Mesodermal cell (in vitro differentiated cells): ENCODE measurements at regions not wholly inside any gene's neighbourhood (a gene's known extent, or its start where the extent isn't known, plus 50 kb on each side); places are given as distances from the start of the nearest gene placed in this dataset.
"Not testable (repeated sequence)": the region's sequence is repeated elsewhere in the genome, so short reads cannot be mapped to it uniquely, and the experiment has no call there.

Experiments
- H3K27ac ChIP-seq: 2 replicates; pipeline ENCODE4 v1.7.0; 2013; ENCODE audit warnings: mild to moderate bottlenecking, low read depth, low read length, moderate library complexity; ENCODE audit not compliant: severe bottlenecking
- H3K36me3 ChIP-seq: 2 replicates; pipeline ENCODE4 v1.7.1; 2013; ENCODE audit warnings: mild to moderate bottlenecking, low read length, moderate library complexity; ENCODE audit not compliant: control insufficient read depth, insufficient read depth
- H3K4me1 ChIP-seq: one replicate; pipeline ENCODE4 v1.7.1; 2013; ENCODE audit warnings: mild to moderate bottlenecking, low read length; ENCODE audit not compliant: insufficient read depth, control insufficient read depth, poor library complexity, severe bottlenecking
- H3K4me3 ChIP-seq: 2 replicates; pipeline ENCODE4 v1.7.0; 2013; ENCODE audit warnings: low read length, control low read depth, mild to moderate bottlenecking; ENCODE audit not compliant: insufficient read depth, poor library complexity, severe bottlenecking; ENCODE audit errors: extremely low read depth
- H3K9me3 ChIP-seq: 2 replicates; pipeline ENCODE4 v1.7.1; 2013; ENCODE audit warnings: mild to moderate bottlenecking, low read length, moderate library complexity; ENCODE audit not compliant: control insufficient read depth
- WGBS, 2 experiments: methylation state at CpG; one replicate each; pipeline ENCODE4 v1.1.5; 2013; ENCODE audit warnings: missing lambda C conversion rate in 2 of 2; ENCODE audit not compliant: insufficient coverage in 2 of 2; 5-methylcytosine and 5-hydroxymethylcytosine counted together

- Histone ChIP-seq H3K27ac (no peak overlapping the region), H3K36me3 (no peaks in the 10 kb centered on the region), H3K4me3 (no peak overlapping the region), H3K9me3 (no peaks in the 10 kb centered on the region), H3K4me1 (no peaks in the 10 kb centered on the region)
- WGBS, 2 experiments, result no CpG with 5 or more reads among the region's 2 CpGs
These were observed 173.4 kb upstream of the FANCL start for GRCh38 chr2:58414506-58414905.

GRCh38 chr2:58410549-58410948, 169.4 kb upstream of the FANCL start:
- H3K4me3 ChIP-seq, result no peak overlapping the region
- no peak overlapping the region for H3K27ac ChIP-seq
- H3K9me3 ChIP-seq, result no peaks in the 10 kb centered on the region
- H3K36me3 ChIP-seq, result no peaks in the 10 kb centered on the region
- no peaks in the 10 kb centered on the region for H3K4me1 ChIP-seq
- WGBS, 2 experiments, result 82 to 83% methylated on average over 2 of the region's 2 CpGs

- Histone ChIP-seq H3K4me1 (no peaks in the 10 kb centered on the region), H3K9me3 (no peaks in the 10 kb centered on the region), H3K4me3 (no peak overlapping the region), H3K36me3 (no peaks in the 10 kb centered on the region), H3K27ac (no peak overlapping the region)
- 96% methylated on average over 3 of the region's 4 CpGs; no CpG with 5 or more reads in 1 of the 2 experiments for WGBS, 2 experiments
These were observed 166.4 kb upstream of the FANCL start for GRCh38 chr2:58407487-58407886.

GRCh38 chr2:58405341-58405740, 164.2 kb upstream of the FANCL start:
- H3K27ac ChIP-seq, result no peak overlapping the region
- no peaks in the 10 kb centered on the region for H3K36me3 ChIP-seq
- H3K9me3 ChIP-seq, result no peaks in the 10 kb centered on the region
- WGBS, 2 experiments, result no CpG with 5 or more reads among the region's 1 CpG
- no peaks in the 10 kb centered on the region for H3K4me1 ChIP-seq
- H3K4me3 ChIP-seq, result no peak overlapping the region

GRCh38 chr2:58401936-58402335, 160.8 kb upstream of the FANCL start:
- H3K36me3 ChIP-seq, result no peaks in the 10 kb centered on the region
- no peak overlapping the region for H3K4me3 ChIP-seq
- no peaks in the 10 kb centered on the region for H3K4me1 ChIP-seq
- no CpG with 5 or more reads among the region's 2 CpGs for WGBS, 2 experiments
- H3K27ac ChIP-seq, result no peak overlapping the region
- H3K9me3 ChIP-seq, result no peaks in the 10 kb centered on the region

GRCh38 chr2:58398406-58398805, 157.3 kb upstream of the FANCL start:
- no peaks in the 10 kb centered on the region for H3K36me3 ChIP-seq
- H3K9me3 ChIP-seq, result no peaks in the 10 kb centered on the region
- H3K4me1 ChIP-seq, result no peaks in the 10 kb centered on the region
- H3K4me3 ChIP-seq, result no peak overlapping the region
- no peak overlapping the region for H3K27ac ChIP-seq

- Histone ChIP-seq H3K4me1 (no peaks in the 10 kb centered on the region), H3K9me3 (no peaks in the 10 kb centered on the region), H3K4me3 (no peak overlapping the region), H3K27ac (no peak overlapping the region), H3K36me3 (no peaks in the 10 kb centered on the region)
- 92 to 100% methylated on average over 1 of the region's 1 CpG for WGBS, 2 experiments
These were observed 146.6 kb upstream of the FANCL start for GRCh38 chr2:58387701-58388100.

- not testable (repeated sequence) for H3K36me3 ChIP-seq, H3K4me3 ChIP-seq, H3K9me3 ChIP-seq, H3K4me1 ChIP-seq, H3K27ac ChIP-seq
- WGBS, 2 experiments, result 83 to 100% methylated on average over 1 of the region's 14 CpGs
These were observed 145.8 kb upstream of the FANCL start for GRCh38 chr2:58386904-58387303.

GRCh38 chr2:58378152-58378551, 137.0 kb upstream of the FANCL start:
- Histone ChIP-seq H3K9me3 (peaks cover 8% of the 10 kb centered on the region), H3K36me3 (no peaks in the 10 kb centered on the region), H3K4me1 (no peaks in the 10 kb centered on the region), H3K4me3 (no peak overlapping the region), H3K27ac (no peak overlapping the region)
- no CpG with 5 or more reads among the region's 5 CpGs for WGBS, 2 experiments

GRCh38 chr2:58377181-58377580, 136.1 kb upstream of the FANCL start:
- Histone ChIP-seq H3K4me1 (no peaks in the 10 kb centered on the region), H3K4me3 (no peak overlapping the region), H3K36me3 (no peaks in the 10 kb centered on the region), H3K27ac (no peak overlapping the region), H3K9me3 (peaks cover 8% of the 10 kb centered on the region)
- WGBS, 2 experiments, result no CpG with 5 or more reads among the region's 1 CpG

GRCh38 chr2:58376592-58376991, 135.5 kb upstream of the FANCL start:
- 90% methylated on average over 1 of the region's 1 CpG; no CpG with 5 or more reads in 1 of the 2 experiments for WGBS, 2 experiments
- no peak overlapping the region for H3K27ac ChIP-seq
- H3K36me3 ChIP-seq, result no peaks in the 10 kb centered on the region
- peaks cover 8% of the 10 kb centered on the region for H3K9me3 ChIP-seq
- no peaks in the 10 kb centered on the region for H3K4me1 ChIP-seq
- H3K4me3 ChIP-seq, result no peak overlapping the region

- Histone ChIP-seq H3K27ac (no peak overlapping the region), H3K4me1 (no peaks in the 10 kb centered on the region), H3K9me3 (peaks cover 8% of the 10 kb centered on the region), H3K36me3 (no peaks in the 10 kb centered on the region), H3K4me3 (no peak overlapping the region)
- WGBS, 2 experiments, result 80% methylated on average over 1 of the region's 2 CpGs; no CpG with 5 or more reads in 1 of the 2 experiments
These were observed 128.5 kb upstream of the FANCL start for GRCh38 chr2:58369594-58369993.
